Amniotic stem cell (primary cell): ENCODE measurements at regions not wholly inside any gene's neighbourhood (a gene's known extent, or its start where the extent isn't known, plus 50 kb on each side); places are given as distances from the start of the nearest gene placed in this dataset.
"Not testable (repeated sequence)": the region's sequence is repeated elsewhere in the genome, so short reads cannot be mapped to it uniquely, and the experiment has no call there.

Source experiments
- DNase-seq: peaks from one replicate; lab custom pipeline; 2025; lab: John Stamatoyannopoulos, UW

DNA sequence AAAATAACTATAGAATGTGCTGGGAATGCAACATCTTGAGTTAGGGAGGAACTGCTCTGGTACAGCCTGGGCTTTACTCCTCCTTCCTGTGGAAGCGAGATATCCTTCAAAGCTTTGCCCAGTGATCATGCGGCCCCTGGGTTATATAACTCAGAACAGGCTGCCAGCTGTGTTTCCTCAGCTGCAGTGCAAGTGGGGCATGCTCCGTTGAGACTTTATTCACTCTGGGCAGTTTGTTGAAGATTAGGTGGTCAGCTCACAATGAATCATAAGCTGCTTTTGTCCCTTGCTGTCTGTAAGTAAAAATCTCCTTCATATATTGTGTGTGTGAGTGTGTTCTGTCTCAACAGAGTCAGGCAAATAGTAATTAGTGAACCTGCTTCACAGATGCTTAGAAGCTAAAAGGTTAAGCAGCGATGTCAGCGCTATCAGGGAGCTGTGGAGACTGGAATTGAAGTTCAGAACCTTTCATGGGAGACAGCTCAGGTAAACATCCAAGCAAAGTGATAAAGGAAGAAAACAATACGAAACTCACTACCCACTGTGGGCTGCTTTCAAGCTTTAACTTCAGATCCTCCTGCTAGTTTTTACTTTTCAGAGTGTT, 688.4 kb downstream of the HTR1B start:
- no peak for DNase-seq

DNA sequence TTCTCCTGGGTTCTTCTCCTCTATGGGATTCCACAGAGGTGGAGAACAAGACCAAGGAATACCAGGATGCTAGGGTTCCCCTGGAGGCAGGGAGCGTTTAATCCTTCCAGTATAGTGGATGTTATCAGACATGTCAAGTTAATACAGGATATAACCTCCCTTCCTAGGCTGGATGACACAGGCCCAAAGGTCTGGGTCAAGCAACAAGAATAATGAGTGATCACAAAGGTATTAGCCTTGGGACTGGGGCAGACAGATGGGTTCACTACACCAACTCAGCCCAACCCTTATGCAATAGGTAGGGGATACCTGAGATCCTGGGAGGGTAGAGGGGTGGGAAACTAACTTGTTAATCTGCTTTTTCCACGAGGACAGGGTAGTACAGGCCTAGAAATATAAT, 690.3 kb downstream of the HTR1B start:
- DNase-seq, result no peak

DNA sequence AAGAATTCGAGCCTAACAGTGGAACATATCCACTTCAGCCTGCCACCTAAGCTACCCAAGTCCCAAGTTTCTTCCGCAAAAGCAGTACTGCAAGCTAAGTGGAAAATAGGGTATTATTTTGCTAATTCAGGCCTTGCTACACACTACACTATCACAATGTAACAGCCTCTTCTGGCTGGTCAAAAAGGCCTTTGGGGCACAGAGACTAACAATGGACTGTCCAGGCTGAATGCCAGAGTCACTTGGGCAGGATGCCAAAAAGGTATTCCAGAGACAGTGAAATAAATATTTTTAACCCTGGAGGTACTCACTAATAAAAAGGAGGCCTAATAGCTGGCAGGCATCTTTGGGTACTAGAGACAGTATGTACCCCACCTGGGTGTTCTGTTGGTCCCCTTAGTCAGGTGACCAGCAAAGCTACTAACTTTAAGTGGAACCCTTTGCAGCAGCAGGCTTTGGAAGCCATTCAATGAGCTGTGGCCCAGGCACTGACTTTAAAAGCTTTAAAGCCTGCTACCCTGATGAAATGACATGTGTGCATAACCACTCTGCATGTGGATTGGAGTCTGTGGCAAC, 692.1 kb downstream of the HTR1B start:
- DNase-seq, result no peak

DNA sequence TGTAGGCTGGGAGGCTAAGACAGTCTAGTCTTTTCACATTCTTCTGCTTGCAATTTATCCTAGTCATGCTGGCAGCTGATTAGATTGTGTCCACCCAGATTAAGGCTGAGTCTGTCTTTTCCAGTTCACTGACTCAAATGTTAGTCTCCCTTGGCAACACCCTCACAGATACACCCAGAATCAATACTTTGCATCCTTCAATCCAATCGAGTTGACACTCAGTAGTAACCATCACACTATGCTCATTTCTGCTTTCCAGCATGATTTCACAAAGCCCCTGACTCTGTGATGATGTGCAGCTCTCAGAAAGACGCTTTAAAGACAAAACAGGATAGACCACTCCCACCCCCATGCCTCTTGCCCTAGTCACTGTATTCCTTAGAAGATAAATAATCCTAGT, 693.0 kb downstream of the HTR1B start:
- no peak for DNase-seq

DNA sequence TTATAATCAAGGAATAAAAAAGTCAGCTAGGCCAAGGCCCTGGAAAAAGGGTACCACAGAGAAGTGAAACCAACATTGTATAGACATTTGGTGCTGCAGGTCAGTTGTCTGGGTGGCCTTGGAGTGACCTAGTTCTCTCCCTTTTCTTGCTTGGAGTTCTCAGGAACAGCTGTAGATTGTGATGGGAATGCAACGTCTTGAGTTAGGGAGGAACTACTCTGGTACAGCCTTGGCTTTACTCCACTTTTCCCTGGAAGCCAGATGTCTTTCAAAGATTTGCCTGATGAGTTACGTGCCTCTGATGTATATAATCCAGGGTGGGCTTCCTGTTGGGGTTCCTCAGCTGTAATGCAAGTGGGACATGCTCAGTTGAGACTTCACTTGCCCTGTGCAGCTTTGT, 694.7 kb downstream of the HTR1B start:
- no peak for DNase-seq

DNA sequence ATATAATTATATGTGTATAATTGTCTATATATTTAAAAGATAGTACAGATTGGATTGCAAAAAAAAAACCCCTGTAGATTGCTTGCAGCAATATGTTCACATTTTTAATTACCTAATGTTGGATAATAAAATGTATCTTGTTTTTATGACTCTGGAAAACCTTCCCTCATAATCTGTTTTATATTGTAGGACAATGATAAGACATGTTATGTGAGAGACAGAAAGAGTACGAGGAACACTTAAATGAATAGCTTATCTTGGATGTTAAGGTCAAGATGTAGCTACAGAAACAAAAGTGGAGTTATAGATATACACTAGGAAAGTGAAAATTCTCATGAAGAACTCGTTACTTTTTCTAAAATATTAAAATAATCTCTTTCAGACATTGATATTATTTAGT, 691.6 kb upstream of the IMPG1 start:
- DNase-seq, result no peak

DNA sequence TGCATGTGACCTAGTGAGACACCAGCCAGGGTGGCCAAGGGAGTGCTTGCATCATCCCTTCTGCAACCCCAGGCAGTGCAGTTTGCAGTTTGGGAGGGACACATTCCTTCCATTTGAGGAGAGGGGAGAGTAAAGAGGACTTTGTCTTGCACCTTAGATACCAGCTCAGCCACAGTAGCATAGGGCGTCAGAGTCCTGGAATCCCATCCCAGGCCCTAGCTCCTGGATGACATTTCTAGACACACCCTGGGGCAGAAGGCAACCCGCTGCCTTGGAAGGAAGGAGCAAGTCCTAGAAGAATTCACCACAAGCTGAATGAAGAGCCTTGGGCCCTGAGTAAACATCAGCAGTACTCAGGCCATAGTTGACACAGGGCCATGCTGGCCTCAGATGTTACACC, 680.4 kb upstream of the IMPG1 start:
- DNase-seq, result no peak

DNA sequence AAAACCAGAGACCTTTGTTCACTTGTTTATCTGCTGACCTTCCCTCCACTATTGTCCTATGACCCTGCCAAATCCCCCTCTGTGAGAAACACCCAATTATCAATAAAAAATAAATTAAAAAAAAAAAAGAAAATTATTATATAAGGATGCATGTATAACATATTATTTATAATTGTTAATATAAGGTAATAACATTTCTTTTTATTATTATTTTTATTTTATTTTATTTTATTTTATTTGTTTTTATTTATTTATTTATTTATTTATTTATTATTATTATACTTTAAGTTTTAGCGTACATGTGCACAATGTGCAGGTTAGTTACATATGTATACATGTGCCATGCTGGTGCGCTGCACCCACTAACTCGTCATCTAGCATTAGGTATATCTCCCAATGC, 672.9 kb upstream of the IMPG1 start:
- not testable (repeated sequence) for DNase-seq

DNA sequence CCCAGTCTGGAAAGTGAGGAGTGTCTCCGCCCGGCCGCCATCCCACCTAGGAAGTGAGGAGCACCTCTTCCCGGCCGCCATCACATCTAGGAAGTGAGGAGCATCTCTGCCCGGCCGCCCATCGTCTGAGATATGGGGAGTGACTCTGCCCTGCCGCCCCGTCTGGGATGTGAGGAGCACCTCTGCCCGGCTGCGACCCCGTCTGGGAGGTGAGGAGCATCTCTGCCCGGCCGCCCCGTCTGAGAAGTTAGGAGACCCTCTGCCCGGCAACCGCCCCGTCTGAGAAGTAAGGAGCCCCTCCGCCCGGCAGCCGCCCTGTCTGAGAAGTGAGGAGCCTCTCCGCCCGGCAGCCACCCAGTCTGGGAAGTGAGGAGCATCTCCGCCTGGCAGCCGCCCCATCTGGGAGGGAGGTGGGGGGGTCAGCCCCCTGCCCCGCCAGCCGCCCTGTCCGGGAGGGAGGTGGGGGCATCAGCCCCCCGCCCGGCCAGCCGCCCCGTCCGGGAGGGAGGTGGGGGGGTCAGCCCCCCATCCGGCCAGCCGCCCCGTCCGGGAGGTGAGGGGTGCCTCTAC, 671.8 kb upstream of the IMPG1 start:
- DNase-seq, result not testable (repeated sequence)

DNA sequence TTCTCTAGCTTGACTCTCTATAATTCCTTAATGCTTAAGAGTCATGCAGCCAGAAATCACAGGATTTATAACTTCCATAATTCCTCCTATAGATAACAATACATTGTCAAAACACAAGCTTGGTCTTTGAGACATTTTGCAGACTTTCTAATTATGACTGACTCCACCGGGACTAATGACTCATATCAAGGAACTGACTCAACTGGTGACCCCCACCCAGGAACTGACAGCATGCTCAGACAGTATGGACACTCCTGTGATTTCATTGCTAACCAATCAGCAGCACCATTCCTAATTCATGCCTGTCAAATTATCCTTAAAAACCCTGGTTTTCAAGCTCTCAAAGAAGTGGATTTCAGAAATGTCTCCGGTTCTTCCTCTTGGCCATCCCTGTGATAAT, 670.5 kb upstream of the IMPG1 start:
- DNase-seq, result no peak

DNA sequence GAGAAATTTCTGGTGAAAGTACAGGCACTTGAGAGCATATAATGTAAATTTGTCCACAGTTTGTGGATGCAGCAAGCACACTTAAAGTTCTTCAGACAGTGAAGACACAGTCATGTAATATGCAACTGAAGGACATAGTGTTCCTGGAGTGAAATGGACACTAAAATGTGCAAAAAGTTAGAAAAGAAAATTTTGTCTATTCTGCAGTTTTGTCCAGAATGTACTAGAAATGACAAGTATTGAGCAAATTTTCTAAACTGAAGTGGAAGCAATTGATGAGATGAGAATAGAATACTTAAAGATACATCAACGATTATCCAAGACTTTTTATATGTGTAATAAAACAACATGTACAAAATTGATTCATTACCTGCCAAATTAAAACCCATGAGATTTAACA, 647.0 kb upstream of the IMPG1 start:
- DNase-seq, result no peak

DNA sequence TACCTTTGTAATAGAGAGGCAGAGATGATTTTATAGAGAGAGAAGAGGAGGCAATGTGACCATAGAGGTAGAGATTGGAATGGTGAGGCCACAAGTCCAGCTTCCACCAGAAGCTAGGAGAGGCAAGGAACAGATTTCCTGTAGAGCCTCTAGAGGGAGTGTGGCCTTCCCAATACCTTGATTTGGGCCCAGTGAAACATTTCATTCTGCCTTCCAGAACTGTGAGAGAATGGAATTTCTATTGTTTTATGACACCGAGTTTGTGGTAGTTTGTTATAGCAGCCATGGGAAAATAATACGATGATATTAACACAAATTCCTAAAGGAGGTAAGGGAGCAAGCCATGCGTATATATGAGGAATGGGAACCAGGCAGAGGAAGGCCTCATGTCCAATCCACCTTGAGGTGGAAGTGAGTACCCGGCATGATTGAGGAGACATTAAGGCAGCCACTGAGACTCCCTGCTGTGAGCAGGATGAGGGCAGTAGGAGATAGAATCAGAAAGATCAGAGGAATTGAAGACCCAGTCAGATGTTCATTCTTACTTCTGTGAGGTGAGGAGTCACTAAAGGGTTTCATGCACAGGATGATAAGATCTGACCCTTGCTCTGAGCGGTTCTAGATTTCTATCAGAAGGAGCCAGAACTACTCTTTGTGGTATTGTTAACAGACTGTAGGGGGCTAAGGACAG, 636.3 kb upstream of the IMPG1 start:
- no peak for DNase-seq

DNA sequence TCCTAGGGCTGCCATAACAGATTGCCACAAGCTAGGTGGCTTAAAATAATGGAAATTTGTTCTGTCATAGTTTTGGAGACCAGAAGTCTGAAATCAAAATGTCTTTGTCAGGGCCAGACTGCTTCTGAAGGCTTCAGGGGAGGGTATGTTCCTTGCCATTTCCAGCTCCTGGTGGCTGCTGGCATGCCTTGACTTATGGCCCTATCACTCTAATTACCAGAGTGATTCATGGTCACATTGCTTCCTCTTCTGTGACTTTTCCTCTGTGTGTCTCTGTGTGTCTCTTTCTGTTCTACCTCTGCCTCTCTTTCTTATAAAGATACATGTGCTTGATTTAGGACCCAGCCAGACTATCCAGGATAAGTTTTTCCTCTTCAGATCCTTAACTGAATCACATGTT, 635.2 kb upstream of the IMPG1 start:
- no peak for DNase-seq

DNA sequence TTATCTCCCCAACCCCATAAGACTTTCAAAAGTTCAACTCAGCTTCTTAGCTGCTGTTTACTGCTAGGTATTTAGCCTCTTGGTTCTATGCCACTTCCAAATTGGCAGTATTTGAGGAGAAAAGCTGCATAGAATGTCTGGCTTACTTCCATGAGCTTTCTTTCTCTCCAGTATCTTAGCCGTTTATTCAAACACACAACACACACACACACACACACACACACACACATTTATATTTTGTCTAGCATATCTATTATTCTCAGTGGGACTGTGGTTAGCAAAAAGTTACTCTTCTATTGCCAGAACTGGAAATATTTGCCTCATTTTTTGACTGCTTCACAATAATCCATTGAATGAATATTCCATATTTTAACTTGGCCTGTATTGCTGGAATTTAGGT, 634.2 kb upstream of the IMPG1 start:
- DNase-seq, result no peak

DNA sequence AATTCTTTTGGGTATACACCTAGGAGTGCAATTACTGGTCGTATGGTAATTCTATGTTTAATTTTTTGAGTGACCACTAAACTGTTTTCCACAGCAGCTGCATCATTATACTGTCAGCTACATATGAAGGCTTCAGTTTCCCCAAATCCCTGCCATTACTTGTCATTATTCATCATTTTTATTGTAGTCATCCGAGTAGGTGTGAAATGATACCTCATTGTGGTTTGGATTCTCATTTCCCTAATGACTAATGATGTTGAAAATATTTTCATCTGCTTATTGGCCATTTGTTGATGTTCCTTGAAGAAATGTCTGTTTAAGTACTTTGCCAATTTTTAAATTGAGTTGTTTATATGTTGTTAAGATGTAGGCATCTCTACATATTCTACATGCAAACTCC, 633.6 kb upstream of the IMPG1 start:
- no peak for DNase-seq

DNA sequence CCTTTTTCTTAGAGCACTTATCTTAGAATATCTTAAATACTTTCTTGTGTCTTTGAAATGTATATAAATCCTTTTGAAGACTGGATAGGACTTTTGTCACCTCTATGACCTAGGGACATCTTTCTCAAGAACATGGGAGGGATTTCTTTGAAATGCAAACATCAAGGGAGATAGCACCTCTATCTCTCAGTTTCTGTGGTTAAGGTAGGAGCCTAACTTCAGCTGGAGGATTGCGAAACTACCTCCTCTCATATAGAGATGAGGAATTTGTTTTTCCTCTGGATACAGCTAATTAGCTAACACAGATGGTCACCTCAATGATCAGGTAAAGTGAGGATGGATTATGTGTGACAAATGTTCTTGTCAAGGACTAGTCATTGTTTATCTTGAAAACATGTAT, 631.3 kb upstream of the IMPG1 start:
- DNase-seq, result no peak

DNA sequence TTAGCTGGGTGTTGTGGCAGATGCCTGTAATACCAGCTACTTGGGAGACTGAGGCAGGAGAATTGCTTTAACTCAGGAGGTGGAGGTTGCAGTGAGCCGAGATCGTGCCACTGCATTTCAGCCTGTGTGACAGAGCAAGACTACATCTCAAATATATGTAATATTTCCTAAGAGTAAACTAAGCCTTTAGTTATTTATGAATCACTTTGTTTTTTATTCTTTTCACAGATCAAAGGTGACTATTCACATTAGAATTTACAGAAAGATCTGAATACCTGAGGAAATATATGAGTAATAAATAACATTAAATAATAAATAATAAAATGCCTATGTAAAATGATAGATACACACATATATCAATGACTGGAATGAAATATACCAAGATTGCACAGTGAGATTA, 630.8 kb upstream of the IMPG1 start:
- no peak for DNase-seq

DNA sequence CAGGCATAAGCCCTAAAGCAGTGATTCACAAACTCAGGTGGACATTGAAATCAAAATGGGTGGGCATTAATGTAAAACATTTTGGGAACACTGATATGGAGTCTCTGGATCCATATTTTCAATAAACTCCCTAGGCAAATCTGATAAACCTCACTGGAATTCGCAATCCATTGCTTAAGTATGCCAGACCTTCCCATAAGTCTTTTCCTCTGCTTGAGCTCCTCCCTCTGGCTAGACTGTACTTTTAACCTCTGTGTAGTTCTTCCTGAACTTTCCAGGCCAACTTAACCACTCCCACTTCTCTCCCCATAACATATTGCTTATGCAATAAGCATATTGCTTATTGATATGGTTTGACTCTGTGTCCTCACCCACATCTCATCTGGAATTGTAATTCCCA, 629.7 kb upstream of the IMPG1 start:
- no peak for DNase-seq

DNA sequence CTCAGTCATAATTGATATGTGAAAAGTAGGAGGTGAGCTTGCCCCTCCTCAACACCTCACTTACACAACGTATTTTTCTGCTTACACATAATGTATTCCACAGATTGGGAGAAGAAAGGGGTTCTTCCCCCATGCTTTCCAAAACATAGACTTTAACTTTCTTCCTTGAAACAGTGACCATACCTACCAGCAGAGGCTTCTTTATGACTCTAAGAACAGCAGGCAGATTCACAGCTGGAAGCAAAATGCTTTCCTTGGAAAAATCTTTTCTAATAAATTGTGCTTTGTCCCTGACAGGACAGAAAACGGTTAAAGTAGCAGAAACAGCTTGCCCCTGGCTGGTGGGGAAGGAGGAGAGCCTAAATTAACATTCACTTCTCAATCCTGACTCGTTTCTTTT, 629.1 kb upstream of the IMPG1 start:
- no peak for DNase-seq

DNA sequence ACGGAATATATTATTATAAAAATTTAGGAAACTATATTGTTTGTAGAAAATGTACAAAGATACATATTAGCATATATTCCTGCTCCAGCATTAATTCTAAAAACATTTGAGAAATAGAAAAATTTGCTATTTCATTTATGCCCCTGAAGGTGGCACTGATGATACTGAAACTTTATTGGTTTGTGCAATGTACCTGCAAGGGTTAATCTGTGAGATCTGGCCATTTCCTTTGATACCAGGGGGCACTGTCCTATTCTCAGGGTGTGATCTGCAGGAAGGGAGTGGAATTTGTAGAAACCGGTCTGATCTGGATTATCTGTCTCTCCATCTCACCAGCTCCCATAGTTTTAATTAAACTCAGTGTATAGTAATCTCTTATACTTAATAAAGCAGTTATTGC, 625.1 kb upstream of the IMPG1 start:
- no peak for DNase-seq

DNA sequence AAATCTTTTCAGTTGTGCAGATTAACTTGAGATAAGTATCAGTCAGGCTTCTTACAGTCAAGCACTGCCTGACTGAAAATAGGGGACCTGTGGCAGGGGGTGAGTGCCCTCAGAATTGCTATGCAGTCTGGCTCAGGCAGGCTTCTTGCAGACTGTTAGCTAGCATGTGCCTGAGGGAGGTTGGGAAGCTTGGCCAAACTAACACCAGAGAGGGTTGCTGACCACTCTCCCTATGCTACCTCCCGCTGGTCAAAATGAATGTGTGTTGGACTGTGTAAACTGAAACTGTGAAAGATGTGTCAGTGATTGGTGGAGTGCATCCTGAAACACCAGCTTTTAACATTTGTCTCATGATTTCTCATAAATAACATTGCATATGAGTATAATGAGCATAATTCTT, 622.3 kb upstream of the IMPG1 start:
- DNase-seq, result no peak

DNA sequence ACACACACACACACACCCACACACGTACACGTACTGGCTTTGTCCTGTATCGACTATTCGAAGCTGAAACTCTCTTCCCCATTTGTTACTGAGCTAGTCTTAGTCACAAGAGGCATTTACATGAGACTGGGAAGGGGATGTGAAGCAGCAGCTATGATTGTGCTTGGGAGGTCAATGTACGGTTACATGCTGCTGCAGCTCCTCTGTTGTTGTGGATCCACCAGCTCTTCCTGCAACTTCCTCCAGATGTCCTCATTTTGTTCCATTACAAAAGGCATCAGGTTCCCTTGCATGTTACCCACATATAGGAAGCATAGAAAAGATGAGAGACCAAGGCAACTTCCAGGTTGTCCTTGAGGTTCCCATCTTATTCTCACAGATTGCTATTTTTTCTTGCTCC, 612.4 kb upstream of the IMPG1 start:
- DNase-seq, result no peak

DNA sequence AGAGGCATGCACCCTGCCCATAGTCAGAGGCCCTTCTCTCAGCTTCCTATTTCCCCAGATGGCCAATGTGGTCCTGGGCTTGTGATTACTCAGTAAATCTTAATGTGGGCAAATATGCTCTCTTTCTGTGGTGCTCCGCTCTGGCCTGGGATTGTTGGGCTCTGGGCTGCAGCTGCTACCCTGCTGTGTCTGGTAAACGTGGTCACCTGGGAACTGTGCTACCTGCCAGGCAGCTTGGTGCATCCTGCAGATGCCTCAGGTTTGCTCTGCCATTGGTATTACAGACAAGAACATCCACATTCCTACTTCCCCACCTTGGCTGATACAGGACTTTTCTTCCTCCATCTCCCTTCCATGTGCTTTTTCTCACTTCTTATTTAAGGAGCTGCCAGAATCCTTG, 611.5 kb upstream of the IMPG1 start:
- no peak for DNase-seq

DNA sequence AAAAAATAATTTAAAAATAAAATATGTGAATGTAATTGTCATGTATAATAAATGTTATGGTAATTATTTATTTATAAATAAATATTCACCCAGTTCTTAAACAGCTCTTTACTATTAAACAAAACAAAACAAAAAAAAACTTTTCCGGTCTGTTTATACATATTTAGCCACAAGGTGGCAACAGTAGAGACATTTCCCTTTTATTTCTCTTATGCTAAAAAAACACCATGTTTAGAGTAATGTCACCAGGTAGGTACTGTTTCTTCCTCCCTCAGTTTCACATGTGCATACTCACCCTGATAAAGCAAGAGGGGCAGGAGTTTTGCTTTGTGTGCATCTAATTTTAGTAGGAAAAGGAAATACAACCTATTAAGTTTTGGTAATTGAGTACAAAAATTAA, 610.4 kb upstream of the IMPG1 start:
- no peak for DNase-seq
